PC-9 (cell line): ENCODE measurements at regions not wholly inside any gene's neighbourhood (a gene's known extent, or its start where the extent isn't known, plus 50 kb on each side); places are given as distances from the start of the nearest gene placed in this dataset.

ENCODE experiments used
- BruUV-seq: library from RNA; stranded (reverse); fragments of 400-500 nt; replicated peaks from 2 replicates; lab custom pipeline; 2021; lab: Mats Ljungman, UMichigan
- CTCF ChIA-PET: fragments of 300-600 bp; sonication (Branson Sonifier 250); formaldehyde crosslinking; loops from one replicate; lab custom pipeline; 2022; ENCODE audit warnings: antibody characterized with exemption; lab: Charles Lee
- POLR2A ChIA-PET: fragments of 300-600 bp; sonication (Branson Sonifier 250); formaldehyde crosslinking; loops from one replicate; lab custom pipeline; 2022; ENCODE audit warnings: antibody characterized with exemption; ENCODE audit not compliant: unreplicated experiment; lab: Charles Lee
- DNase-seq, 2 experiments: peaks; one replicate each; pipeline versions ENCODE4 v3.0.0 to v3.0.0-alpha.2; 2015 to 2022; ENCODE audit warnings: mixed read lengths in 1 of 2
- H2AFZ ChIP-seq: fragments of 200-600 bp; sonication (generic); 2 replicates; pipeline ENCODE4 v1.8.1; 2017; ENCODE audit warnings: antibody characterized with exemption
- H3F3A ChIP-seq: fragments of 200-600 bp; sonication (generic); 2 replicates; pipeline ENCODE4 v1.8.1; 2017; ENCODE audit warnings: antibody characterized with exemption, mild to moderate bottlenecking, low read depth; ENCODE audit not compliant: insufficient read depth
- H3K27ac ChIP-seq: fragments of 200-600 bp; sonication (generic); 2 replicates; pipeline ENCODE4 v1.6.1; 2016; ENCODE audit warnings: mixed run types
- H3K27me3 ChIP-seq: fragments of 200-600 bp; sonication (generic); 2 replicates; pipeline ENCODE4 v1.6.1; 2016; ENCODE audit warnings: low read depth, mixed run types; ENCODE audit not compliant: insufficient read depth
- H3K36me3 ChIP-seq: fragments of 200-600 bp; sonication (generic); 2 replicates; pipeline ENCODE4 v1.6.1; 2016; ENCODE audit warnings: low read depth, mixed run types
- H3K4me1 ChIP-seq: fragments of 200-600 bp; sonication (generic); replicated peaks from 2 replicates; pipeline ENCODE4 v1.6.1; 2016; ENCODE audit warnings: mixed run types; ENCODE audit not compliant: insufficient read depth
- H3K4me2 ChIP-seq: fragments of 200-600 bp; sonication (generic); 2 replicates; pipeline ENCODE4 v1.6.1; 2017; ENCODE audit warnings: mixed run types
- H3K4me3 ChIP-seq: fragments of 200-600 bp; sonication (generic); 2 replicates; pipeline ENCODE4 v1.6.1; 2016; ENCODE audit warnings: mixed run types
- H3K79me2 ChIP-seq: fragments of 200-600 bp; sonication (generic); 2 replicates; pipeline ENCODE4 v1.6.1; 2017; ENCODE audit warnings: low read depth, mixed run types
- H3K9me2 ChIP-seq: fragments of 200-600 bp; sonication (generic); 2 replicates; pipeline ENCODE4 v1.8.1; 2017; ENCODE audit warnings: mild to moderate bottlenecking; ENCODE audit not compliant: insufficient read depth
- H3K9me3 ChIP-seq: fragments of 200-600 bp; sonication (generic); 2 replicates; pipeline ENCODE4 v1.8.1; 2016; ENCODE audit warnings: low read depth; ENCODE audit not compliant: insufficient read depth
- H4K20me1 ChIP-seq: fragments of 200-600 bp; sonication (generic); 2 replicates; pipeline ENCODE4 v1.8.1; 2017; ENCODE audit not compliant: insufficient read depth
- EZH2 ChIP-seq: fragments of 200-600 bp; sonication (generic); IDR thresholded peaks from 2 replicates; pipeline ENCODE4 v1.8.0; 2017; ENCODE audit warnings: antibody characterized with exemption, low read depth
- intact Hi-C: fragments of 100-400 bp; cut with micrococcal nuclease; formaldehyde crosslinking; loops from one replicate; pipeline ENCODE4 v1.10.0; 2022; ENCODE audit not compliant: unreplicated experiment
- TF ChIP-seq, protein P1 (sequence below): fragments of 200-600 bp; sonication (generic); conservative IDR thresholded peaks from 2 replicates; pipeline ENCODE4 v1.6.1; 2017; ENCODE audit warnings: mixed run types, antibody characterized with exemption, mild to moderate bottlenecking, moderate library complexity

DNA sequence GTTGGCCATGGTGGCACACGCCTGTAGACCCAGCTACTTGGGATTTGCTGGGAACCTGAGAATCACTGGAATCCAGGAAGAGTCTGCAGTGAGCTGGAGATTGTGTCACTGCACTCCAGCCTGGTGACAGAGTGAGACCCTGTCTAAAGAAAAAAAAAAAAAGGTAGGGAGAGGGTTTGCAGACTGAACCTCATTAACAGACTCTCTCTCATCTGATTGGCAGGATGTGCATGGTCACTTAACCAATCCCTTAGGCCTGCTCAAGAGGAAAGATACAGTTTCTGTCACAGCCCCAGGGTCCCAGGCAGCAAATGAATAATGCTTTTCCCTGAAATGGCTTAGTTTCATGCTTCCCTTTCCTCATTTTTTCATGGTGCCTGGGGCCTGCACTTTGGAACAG, 160.5 kb upstream of the KCNJ16 start:
- 0 out of 2 replicates have a peak, but pooled peaks cover 6% of the 10 kb centered on the region for H3K9me2 ChIP-seq
- TF ChIP-seq, protein P1, sequence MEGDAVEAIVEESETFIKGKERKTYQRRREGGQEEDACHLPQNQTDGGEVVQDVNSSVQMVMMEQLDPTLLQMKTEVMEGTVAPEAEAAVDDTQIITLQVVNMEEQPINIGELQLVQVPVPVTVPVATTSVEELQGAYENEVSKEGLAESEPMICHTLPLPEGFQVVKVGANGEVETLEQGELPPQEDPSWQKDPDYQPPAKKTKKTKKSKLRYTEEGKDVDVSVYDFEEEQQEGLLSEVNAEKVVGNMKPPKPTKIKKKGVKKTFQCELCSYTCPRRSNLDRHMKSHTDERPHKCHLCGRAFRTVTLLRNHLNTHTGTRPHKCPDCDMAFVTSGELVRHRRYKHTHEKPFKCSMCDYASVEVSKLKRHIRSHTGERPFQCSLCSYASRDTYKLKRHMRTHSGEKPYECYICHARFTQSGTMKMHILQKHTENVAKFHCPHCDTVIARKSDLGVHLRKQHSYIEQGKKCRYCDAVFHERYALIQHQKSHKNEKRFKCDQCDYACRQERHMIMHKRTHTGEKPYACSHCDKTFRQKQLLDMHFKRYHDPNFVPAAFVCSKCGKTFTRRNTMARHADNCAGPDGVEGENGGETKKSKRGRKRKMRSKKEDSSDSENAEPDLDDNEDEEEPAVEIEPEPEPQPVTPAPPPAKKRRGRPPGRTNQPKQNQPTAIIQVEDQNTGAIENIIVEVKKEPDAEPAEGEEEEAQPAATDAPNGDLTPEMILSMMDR, result no peak
- no peak for TF ChIP-seq EZH2
- intact Hi-C loops, result no loop called here
- no peaks in the 10 kb centered on the region for H3K27me3 ChIP-seq
- no peaks in the 10 kb centered on the region for H4K20me1 ChIP-seq
- POLR2A ChIA-PET, result no interaction called here
- H3K4me2 ChIP-seq, result no peak overlapping the region
- H3K36me3 ChIP-seq, result no peaks in the 10 kb centered on the region
- no peaks in the 10 kb centered on the region for H3K79me2 ChIP-seq
- no peak overlapping the region for H2AFZ ChIP-seq
- CTCF ChIA-PET, result no interaction called here
- BruUV-seq, result no TSS peak
- H3K27ac ChIP-seq, result no peak overlapping the region
- DNase-seq, result no peak
- H3K4me1 ChIP-seq, result no peaks in the 10 kb centered on the region
- H3F3A ChIP-seq, result no peaks in the 10 kb centered on the region
- H3K9me3 ChIP-seq, result peaks cover 2% of the 10 kb centered on the region; the same call in 1 of the 2 replicates
- no peak overlapping the region for H3K4me3 ChIP-seq

DNA sequence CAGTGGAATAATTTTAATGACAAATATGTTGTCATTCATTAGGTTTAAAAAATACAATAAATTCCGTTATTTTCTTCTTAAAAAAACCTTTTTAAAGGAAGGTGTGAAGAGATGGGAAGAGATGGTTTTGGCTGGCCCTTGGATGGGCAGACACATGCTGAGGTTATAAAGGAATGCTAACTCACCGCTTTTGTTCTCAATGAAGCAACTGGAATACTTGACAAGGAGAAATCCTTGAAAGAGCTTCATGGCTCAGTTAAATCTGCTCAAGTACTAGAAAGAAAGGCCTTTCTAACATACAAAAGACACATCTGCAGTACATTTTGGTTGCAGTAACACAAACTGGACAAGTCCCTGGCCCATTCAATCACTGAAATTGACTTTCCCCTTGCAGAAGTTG, 158.3 kb upstream of the KCNJ16 start:
- Histone ChIP-seq H3K36me3 (no peaks in the 10 kb centered on the region), H3K27ac (no peak overlapping the region), H3K79me2 (no peaks in the 10 kb centered on the region), H3K9me3 (0 out of 2 replicates have a peak, but pooled peaks cover 6% of the 10 kb centered on the region), H3K9me2 (0 out of 2 replicates have a peak, but pooled peaks cover 6% of the 10 kb centered on the region), H4K20me1 (no peaks in the 10 kb centered on the region), H3F3A (no peaks in the 10 kb centered on the region), H3K4me3 (no peak overlapping the region), H2AFZ (no peak overlapping the region), H3K4me1 (no peaks in the 10 kb centered on the region), H3K4me2 (no peak overlapping the region), H3K27me3 (no peaks in the 10 kb centered on the region)
- intact Hi-C loops, result no loop called here
- ChIA-PET POLR2A (no interaction called here), CTCF (no interaction called here)
- no TSS peak for BruUV-seq
- TF ChIP-seq, protein P1, result no peak
- TF ChIP-seq EZH2, result no peak
- DNase-seq, result no peak

DNA sequence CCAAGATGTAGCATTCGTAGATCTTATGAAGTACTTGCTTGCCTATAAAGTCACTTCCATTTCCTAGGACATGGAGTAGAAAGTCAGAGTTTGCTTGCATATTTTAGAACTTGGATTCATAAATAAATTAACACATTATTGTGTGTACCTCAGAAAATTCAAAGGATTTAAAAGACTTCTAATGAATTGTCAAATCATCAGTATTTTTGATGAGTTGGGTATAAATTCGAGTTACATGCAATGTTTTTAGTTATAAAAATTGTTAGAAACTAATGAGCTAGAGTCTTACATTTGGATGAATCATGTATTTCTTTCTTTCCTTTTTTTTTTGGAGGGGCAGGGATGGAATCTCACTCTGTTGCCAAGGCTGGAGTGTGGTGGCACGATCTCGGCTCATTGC, 156.9 kb upstream of the KCNJ16 start:
- no peaks in the 10 kb centered on the region for H3K4me1 ChIP-seq
- no peak overlapping the region for H2AFZ ChIP-seq
- 0 out of 2 replicates have a peak, but pooled peaks cover 6% of the 10 kb centered on the region for H3K9me3 ChIP-seq
- no peak for DNase-seq
- POLR2A ChIA-PET, result no interaction called here
- H3K27ac ChIP-seq, result no peak overlapping the region
- no peaks in the 10 kb centered on the region for H4K20me1 ChIP-seq
- H3F3A ChIP-seq, result no peaks in the 10 kb centered on the region
- H3K27me3 ChIP-seq, result no peaks in the 10 kb centered on the region
- BruUV-seq, result no TSS peak
- no peaks in the 10 kb centered on the region for H3K79me2 ChIP-seq
- no peaks in the 10 kb centered on the region for H3K36me3 ChIP-seq
- intact Hi-C loops, result no loop called here
- H3K4me3 ChIP-seq, result no peak overlapping the region
- 0 out of 2 replicates have a peak, but pooled peaks cover 6% of the 10 kb centered on the region for H3K9me2 ChIP-seq
- TF ChIP-seq EZH2, result no peak
- TF ChIP-seq, protein P1, result no peak
- CTCF ChIA-PET, result no interaction called here
- H3K4me2 ChIP-seq, result no peak overlapping the region
